ENCODE measurements at regions not wholly inside any gene's neighbourhood (a gene's known extent, or its start where the extent isn't known, plus 50 kb on each side); places are given as distances from the start of the nearest gene placed in this dataset.
"Not testable (repeated sequence)": the region's sequence is repeated elsewhere in the genome, so short reads cannot be mapped to it uniquely, and the experiment has no call there.

DNA sequence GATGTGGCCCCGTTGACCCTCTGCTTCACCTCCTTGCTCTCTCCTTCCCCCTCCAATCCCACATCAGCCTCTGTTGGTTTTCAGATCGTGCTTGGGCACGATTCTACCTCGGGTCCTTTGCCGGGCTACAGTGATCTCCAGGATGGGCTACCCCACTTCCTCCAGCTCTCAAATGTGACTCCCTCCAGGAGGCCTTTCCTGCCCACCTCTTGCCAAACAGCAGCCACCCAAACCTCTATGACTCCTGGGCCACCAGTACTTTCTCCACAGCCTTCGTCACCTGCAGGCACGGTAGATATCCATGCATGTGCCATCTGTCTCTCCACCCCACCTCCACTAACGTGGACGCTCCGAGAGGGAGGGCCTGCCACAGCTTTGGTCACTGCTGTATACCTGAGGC lies 55.9 kb upstream of the NXT1 start:
- Histone ChIP-seq H3K27me3 (replicated peaks; ENCODE audit: insufficient read depth) (no peaks in the 10 kb centered on the region), H3K4me1 (replicated peaks) (no peaks in the 10 kb centered on the region), H3K36me3 (no peaks in the 10 kb centered on the region), H3K9me3 (no peaks in the 10 kb centered on the region), H3K27ac (no peak overlapping the region), H3K4me3 (no peak overlapping the region)
- no peak for TF ChIP-seq POLR2AphosphoS5 (IDR thresholded peaks at IDR 0.05)
- TF ChIP-seq, protein P1, sequence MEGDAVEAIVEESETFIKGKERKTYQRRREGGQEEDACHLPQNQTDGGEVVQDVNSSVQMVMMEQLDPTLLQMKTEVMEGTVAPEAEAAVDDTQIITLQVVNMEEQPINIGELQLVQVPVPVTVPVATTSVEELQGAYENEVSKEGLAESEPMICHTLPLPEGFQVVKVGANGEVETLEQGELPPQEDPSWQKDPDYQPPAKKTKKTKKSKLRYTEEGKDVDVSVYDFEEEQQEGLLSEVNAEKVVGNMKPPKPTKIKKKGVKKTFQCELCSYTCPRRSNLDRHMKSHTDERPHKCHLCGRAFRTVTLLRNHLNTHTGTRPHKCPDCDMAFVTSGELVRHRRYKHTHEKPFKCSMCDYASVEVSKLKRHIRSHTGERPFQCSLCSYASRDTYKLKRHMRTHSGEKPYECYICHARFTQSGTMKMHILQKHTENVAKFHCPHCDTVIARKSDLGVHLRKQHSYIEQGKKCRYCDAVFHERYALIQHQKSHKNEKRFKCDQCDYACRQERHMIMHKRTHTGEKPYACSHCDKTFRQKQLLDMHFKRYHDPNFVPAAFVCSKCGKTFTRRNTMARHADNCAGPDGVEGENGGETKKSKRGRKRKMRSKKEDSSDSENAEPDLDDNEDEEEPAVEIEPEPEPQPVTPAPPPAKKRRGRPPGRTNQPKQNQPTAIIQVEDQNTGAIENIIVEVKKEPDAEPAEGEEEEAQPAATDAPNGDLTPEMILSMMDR (IDR thresholded peaks at IDR 0.05) = no peak
- TF ChIP-seq POLR2A (IDR thresholded peaks at IDR 0.05) = no peak
- intact Hi-C loops (cut with DNase I) = no loop called here
- DNase-seq (ENCODE audit: low spot score) = no peak
- 94% methylated on average over 10 of the region's 10 CpGs for WGBS

DNA sequence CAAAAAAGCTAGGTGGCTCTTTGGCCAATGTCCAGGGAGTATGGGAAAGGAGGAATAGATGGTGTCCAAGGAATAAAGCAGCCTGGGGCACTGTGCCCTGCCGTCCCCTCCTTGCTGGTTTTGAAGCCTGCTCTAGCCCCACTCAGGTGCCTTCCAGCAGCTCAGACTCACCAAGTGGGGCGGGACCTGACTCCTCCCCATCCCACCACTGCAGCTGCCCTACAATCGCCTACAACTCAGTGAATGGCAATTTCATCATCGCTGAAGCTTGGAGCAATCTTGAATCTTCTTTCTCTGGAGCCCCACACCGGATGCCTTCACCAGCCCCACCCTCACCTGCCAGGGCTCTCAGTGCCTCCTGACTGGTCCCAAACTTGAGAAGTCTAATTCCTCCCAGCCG lies 56.4 kb upstream of the NXT1 start:
- Histone ChIP-seq H3K4me1 (replicated peaks) (no peaks in the 10 kb centered on the region), H3K27me3 (replicated peaks; ENCODE audit: insufficient read depth) (no peaks in the 10 kb centered on the region), H3K27ac (no peak overlapping the region), H3K36me3 (no peaks in the 10 kb centered on the region), H3K9me3 (no peaks in the 10 kb centered on the region), H3K4me3 (no peak overlapping the region)
- TF ChIP-seq, protein P1 (IDR thresholded peaks at IDR 0.05) = no peak
- TF ChIP-seq POLR2AphosphoS5 (IDR thresholded peaks at IDR 0.05) (no peak), POLR2A (IDR thresholded peaks at IDR 0.05) (no peak)
- 84% methylated on average over 6 of the region's 6 CpGs for WGBS
- intact Hi-C loops (cut with DNase I) = no loop called here
- no peak for DNase-seq (ENCODE audit: low spot score)

DNA sequence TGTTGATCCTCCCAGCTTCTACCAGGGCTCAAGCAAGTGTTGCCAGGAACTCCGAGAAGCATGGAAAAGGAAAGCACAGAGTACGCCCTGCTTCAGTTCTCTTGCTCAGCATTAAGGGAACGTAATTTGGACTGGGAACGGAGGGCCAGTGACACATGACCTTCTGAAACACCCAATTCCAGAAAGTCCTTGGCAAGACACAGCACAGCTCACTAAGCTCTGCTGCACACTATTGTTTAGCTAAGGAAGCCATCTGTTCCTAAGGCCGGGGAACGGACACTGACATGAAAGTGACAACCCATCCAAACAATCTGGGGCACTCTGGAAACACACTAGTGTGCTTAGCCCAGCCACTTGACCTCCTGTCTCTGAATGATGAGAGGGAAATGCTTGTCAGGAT lies 56.9 kb upstream of the NXT1 start:
- Histone ChIP-seq H3K9me3 (no peaks in the 10 kb centered on the region), H3K4me1 (replicated peaks) (no peaks in the 10 kb centered on the region), H3K27ac (no peak overlapping the region), H3K36me3 (no peaks in the 10 kb centered on the region), H3K27me3 (replicated peaks; ENCODE audit: insufficient read depth) (no peaks in the 10 kb centered on the region), H3K4me3 (no peak overlapping the region)
- intact Hi-C loops (cut with DNase I) = no loop called here
- no peak for TF ChIP-seq POLR2A (IDR thresholded peaks at IDR 0.05)
- DNase-seq (ENCODE audit: low spot score) = no peak
- 67% methylated on average over 6 of the region's 6 CpGs for WGBS

DNA sequence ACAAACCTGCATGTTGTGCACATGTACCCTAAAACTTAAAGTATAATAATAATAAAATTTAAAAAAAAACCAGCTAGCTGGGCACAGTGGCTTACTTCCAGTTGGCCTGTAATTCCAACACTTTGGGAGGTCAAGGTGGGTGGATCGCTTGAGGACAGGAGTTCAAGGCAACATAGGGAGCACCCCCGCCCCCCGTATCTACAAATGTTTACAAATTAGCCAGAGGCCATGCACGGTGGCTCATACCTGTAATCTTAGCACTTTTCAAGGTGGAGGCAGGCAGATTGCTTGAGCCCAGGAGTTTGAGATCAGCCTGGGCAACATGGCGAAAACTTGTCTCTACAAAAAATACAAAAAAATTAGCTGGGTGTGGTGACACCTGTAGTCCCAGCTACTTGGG lies 58.3 kb upstream of the NXT1 start:
- DNase-seq (ENCODE audit: low spot score); H3K36me3 ChIP-seq; H3K4me1 ChIP-seq (replicated peaks); H3K9me3 ChIP-seq; H3K4me3 ChIP-seq; intact Hi-C loops (cut with DNase I); H3K27ac ChIP-seq; H3K27me3 ChIP-seq (replicated peaks; ENCODE audit: insufficient read depth): not testable (repeated sequence)
- WGBS = 93% methylated on average over 5 of the region's 5 CpGs

DNA sequence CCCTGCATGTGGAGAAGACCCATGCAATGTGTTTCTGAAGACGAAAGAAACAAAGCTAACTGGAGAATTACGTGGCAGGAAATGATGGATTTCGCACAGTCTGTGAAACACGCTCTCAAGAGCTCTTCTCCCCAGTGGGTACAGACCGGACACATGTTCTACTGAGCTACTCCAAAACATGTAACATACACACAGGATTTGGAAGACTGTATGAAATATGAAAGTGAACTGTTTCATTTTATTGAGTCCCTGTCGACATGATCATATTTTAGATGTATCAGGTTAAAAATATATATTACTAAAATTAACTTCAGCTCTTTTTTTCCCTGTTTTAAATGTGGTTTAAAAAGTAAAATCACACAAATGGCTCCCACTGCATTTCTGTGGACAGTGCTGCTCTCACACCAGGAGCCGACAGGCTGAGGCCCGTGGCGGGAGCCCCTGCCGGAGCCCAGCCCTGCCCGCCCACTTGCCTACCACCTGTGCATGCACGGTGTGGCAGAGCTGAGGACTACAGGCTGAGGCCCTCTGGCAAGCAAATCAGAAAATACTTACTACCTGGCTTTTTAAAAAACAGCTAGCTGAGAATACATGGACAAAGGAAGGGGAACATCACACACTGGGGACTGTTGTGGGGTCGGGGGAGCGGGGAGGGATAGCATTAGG lies 58.9 kb upstream of the NXT1 start:
- intact Hi-C loops (cut with DNase I) = no loop called here
- DNase-seq (ENCODE audit: low spot score) = no peak
- TF ChIP-seq POLR2AphosphoS5 (IDR thresholded peaks at IDR 0.05) (no peak), POLR2A (IDR thresholded peaks at IDR 0.05) (no peak)
- TF ChIP-seq, protein P1 (IDR thresholded peaks at IDR 0.05) = no peak
- Histone ChIP-seq H3K9me3 (no peaks in the 10 kb centered on the region), H3K4me1 (replicated peaks) (no peaks in the 10 kb centered on the region), H3K27me3 (replicated peaks; ENCODE audit: insufficient read depth) (no peaks in the 10 kb centered on the region), H3K27ac (no peak overlapping the region), H3K36me3 (no peaks in the 10 kb centered on the region), H3K4me3 (no peak overlapping the region)
- WGBS = 87% methylated on average over 14 of the region's 14 CpGs

DNA sequence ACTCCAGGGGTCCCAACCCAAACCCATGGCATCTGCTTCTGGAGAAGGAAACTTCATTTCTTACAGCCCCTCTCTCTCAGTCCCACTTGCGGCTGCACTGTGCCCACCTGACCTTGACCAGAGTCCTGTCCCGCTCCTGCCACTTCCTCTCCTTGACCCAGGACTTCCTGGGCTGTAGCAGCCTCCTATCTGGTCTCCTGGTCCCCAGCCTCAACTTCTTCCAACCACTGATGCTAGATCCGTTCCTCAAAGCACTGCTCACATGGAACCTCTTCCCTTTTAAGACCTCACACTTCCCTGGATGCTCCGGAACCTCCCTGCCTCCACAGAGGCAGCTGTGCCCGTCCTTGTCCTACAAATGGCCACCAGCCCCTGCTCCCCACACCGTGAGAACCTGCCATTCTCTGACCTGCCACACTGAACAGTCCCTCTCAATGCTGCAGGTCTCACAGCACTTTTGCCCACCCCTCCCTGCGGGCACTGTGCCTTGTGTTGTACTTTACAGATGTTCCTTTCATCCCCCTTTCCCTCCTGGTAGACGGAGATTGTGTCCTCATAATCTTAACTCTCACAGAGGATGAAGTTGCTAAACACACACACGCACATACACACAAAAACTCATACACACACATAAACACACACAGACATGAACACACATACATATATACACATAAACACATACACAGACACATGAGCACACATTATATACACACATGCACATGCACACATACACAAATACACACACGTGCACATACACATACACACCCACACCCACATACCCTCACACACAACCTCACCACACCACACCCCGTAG lies 59.6 kb upstream of the NXT1 start:
- no peaks in the 10 kb centered on the region for H3K36me3 ChIP-seq

More for the DNA sequence above, 59.6 kb upstream of the NXT1 start:
- H3K27me3 ChIP-seq (replicated peaks; ENCODE audit: insufficient read depth) = no peaks in the 10 kb centered on the region
- 92% methylated on average over 11 of the region's 11 CpGs for WGBS
- intact Hi-C loops (cut with DNase I) = no loop called here
- H3K9me3 ChIP-seq = no peaks in the 10 kb centered on the region
- no peak for DNase-seq (ENCODE audit: low spot score)
- H3K4me3 ChIP-seq = no peak overlapping the region
- no peak for TF ChIP-seq POLR2AphosphoS5 (IDR thresholded peaks at IDR 0.05)
- no peaks in the 10 kb centered on the region for H3K4me1 ChIP-seq (replicated peaks)
- H3K27ac ChIP-seq = no peak overlapping the region
